Caco-2 (cell line): ENCODE measurements at regions not wholly inside any gene's neighbourhood (a gene's known extent, or its start where the extent isn't known, plus 50 kb on each side); places are given as distances from the start of the nearest gene placed in this dataset.

Source experiments
- BruUV-seq: library from RNA; stranded (reverse); fragments of 400-500 nt; replicated peaks from 2 replicates; lab custom pipeline; 2021; lab: Mats Ljungman, UMichigan
- CTCF ChIA-PET: fragments of 300-600 bp; sonication (Branson Sonifier 250); formaldehyde crosslinking; loops from one replicate; lab custom pipeline; 2022; ENCODE audit warnings: antibody characterized with exemption; lab: Charles Lee
- POLR2A ChIA-PET: fragments of 300-600 bp; sonication (Branson Sonifier 250); formaldehyde crosslinking; loops from one replicate; lab custom pipeline; 2022; ENCODE audit warnings: antibody characterized with exemption; lab: Charles Lee
- DNase-seq, 2 experiments: peaks; one replicate each; pipeline versions ENCODE4 v3.0.0 to v3.0.0-alpha.2; 2020 to 2022
- H3K27me3 ChIP-seq: replicated peaks from 2 replicates; pipeline ENCODE4 v1.6.0; 2011; ENCODE audit warnings: low read length; ENCODE audit not compliant: control insufficient read depth, insufficient read depth
- H3K36me3 ChIP-seq: 2 replicates; pipeline ENCODE4 v1.5.1; 2011; ENCODE audit warnings: low read length; ENCODE audit not compliant: control insufficient read depth, insufficient read depth
- H3K4me1 ChIP-seq: fragments of 250-450 bp; sonication (Bioruptor Pico); 2 replicates; pipeline ENCODE4 v1.5.1; 2020; ENCODE audit warnings: mild to moderate bottlenecking
- H3K4me3 ChIP-seq: 2 replicates; pipeline ENCODE4 v1.5.1; 2011; ENCODE audit warnings: low read depth, mild to moderate bottlenecking, control low read depth, low read length
- H3K9me3 ChIP-seq: fragments of 250-450 bp; sonication (Bioruptor Pico); 2 replicates; pipeline ENCODE4 v1.5.1; 2020; ENCODE audit warnings: mild to moderate bottlenecking, moderate library complexity
- H3K27ac Mint-ChIP-seq: one replicate; pipeline ENCODE4 v1.8.0; 2022; ENCODE audit warnings: mixed read lengths; ENCODE audit not compliant: unreplicated experiment
- H3K27me3 Mint-ChIP-seq: one replicate; pipeline ENCODE4 v1.8.0; 2022; ENCODE audit warnings: mixed read lengths; ENCODE audit not compliant: insufficient read depth, unreplicated experiment
- H3K36me3 Mint-ChIP-seq: one replicate; pipeline ENCODE4 v1.8.0; 2022; ENCODE audit warnings: mild to moderate bottlenecking, mixed read lengths; ENCODE audit not compliant: insufficient read depth, unreplicated experiment
- H3K4me1 Mint-ChIP-seq: one replicate; pipeline ENCODE4 v1.8.0; 2022; ENCODE audit warnings: low read depth, mixed read lengths; ENCODE audit not compliant: unreplicated experiment
- H3K4me3 Mint-ChIP-seq: one replicate; pipeline ENCODE4 v1.8.0; 2022; ENCODE audit warnings: mild to moderate bottlenecking, moderate library complexity, mixed read lengths; ENCODE audit not compliant: unreplicated experiment
- H3K9me3 Mint-ChIP-seq: one replicate; pipeline ENCODE4 v1.8.0; 2022; ENCODE audit warnings: mixed read lengths; ENCODE audit not compliant: unreplicated experiment
- CTCF ChIP-seq, 2 experiments: fragments of 200-600 bp in 1 of 2; IDR thresholded peaks; 1 replicate in 1 of 2; 2 replicates in 1 of 2; pipeline versions ENCODE4 v1.5.1 to v1.8.0; 2011 to 2022; ENCODE audit warnings: antibody characterized with exemption in 1 of 2, control low read depth in 1 of 2, inconsistent platforms in 1 of 2, low read depth in 1 of 2, low read length in 1 of 2, mild to moderate bottlenecking in 1 of 2, moderate library complexity in 1 of 2; ENCODE audit not compliant: insufficient read depth in 1 of 2, severe bottlenecking in 1 of 2, unreplicated experiment in 1 of 2
- intact Hi-C: fragments of 100-400 bp; cut with micrococcal nuclease; formaldehyde crosslinking; loops from one replicate; pipeline ENCODE4 v1.10.0; 2022; ENCODE audit not compliant: unreplicated experiment

GRCh38 chr12:126268222-126268621, 1203.0 kb downstream of the AACS start:
- CTCF ChIA-PET = no interaction called here
- BruUV-seq = no TSS peak
- no peaks in the 10 kb centered on the region for H3K4me1 ChIP-seq
- intact Hi-C loops = no loop called here
- Mint-ChIP-seq H3K27me3 (no peaks in the 10 kb centered on the region), H3K9me3 (peaks cover 27% of the 10 kb centered on the region), H3K36me3 (no peaks in the 10 kb centered on the region), H3K4me1 (no peaks in the 10 kb centered on the region), H3K27ac (no peak overlapping the region), H3K4me3 (no peak overlapping the region)
- no peaks in the 10 kb centered on the region for H3K27me3 ChIP-seq
- no peak overlapping the region for H3K4me3 ChIP-seq
- DNase-seq = no peak
- no peak for TF ChIP-seq CTCF (IDR thresholded peaks at IDR 0.05; ENCODE audit: insufficient read depth in 1 of 2, low read depth in 1 of 2, low read length in 1 of 2, severe bottlenecking in 1 of 2, unreplicated experiment in 1 of 2)
- no peaks in the 10 kb centered on the region for H3K9me3 ChIP-seq
- POLR2A ChIA-PET = no interaction called here
- H3K36me3 ChIP-seq = no peaks in the 10 kb centered on the region

- H3K27me3 Mint-ChIP-seq = no peaks in the 10 kb centered on the region
- H3K4me1 Mint-ChIP-seq = no peaks in the 10 kb centered on the region
- POLR2A ChIA-PET = no interaction called here
- TF ChIP-seq CTCF (IDR thresholded peaks at IDR 0.05; ENCODE audit: insufficient read depth in 1 of 2, low read depth in 1 of 2, low read length in 1 of 2, severe bottlenecking in 1 of 2, unreplicated experiment in 1 of 2) = no peak
- no peak overlapping the region for H3K4me3 Mint-ChIP-seq
- CTCF ChIA-PET = no interaction called here
- no TSS peak for BruUV-seq
- H3K36me3 ChIP-seq = no peaks in the 10 kb centered on the region
- H3K4me3 ChIP-seq = no peak overlapping the region
- H3K27me3 ChIP-seq = no peaks in the 10 kb centered on the region
- peaks cover 30% of the 10 kb centered on the region for H3K9me3 Mint-ChIP-seq
- intact Hi-C loops = no loop called here
- no peaks in the 10 kb centered on the region for H3K9me3 ChIP-seq
- no peak for DNase-seq
- no peaks in the 10 kb centered on the region for H3K4me1 ChIP-seq
- no peaks in the 10 kb centered on the region for H3K36me3 Mint-ChIP-seq
- H3K27ac Mint-ChIP-seq = no peak overlapping the region
These were observed 1205.9 kb downstream of the AACS start for GRCh38 chr12:126271159-126271558.

- no peak overlapping the region for H3K4me3 Mint-ChIP-seq
- CTCF ChIA-PET = no interaction called here
- Histone ChIP-seq H3K4me3 (no peak overlapping the region), H3K9me3 (no peaks in the 10 kb centered on the region), H3K36me3 (no peaks in the 10 kb centered on the region), H3K27me3 (no peaks in the 10 kb centered on the region), H3K4me1 (no peaks in the 10 kb centered on the region)
- POLR2A ChIA-PET = no interaction called here
- DNase-seq = no peak
- BruUV-seq = no TSS peak
- H3K36me3 Mint-ChIP-seq = no peaks in the 10 kb centered on the region
- H3K4me1 Mint-ChIP-seq = no peaks in the 10 kb centered on the region
- TF ChIP-seq CTCF (IDR thresholded peaks at IDR 0.05; ENCODE audit: insufficient read depth in 1 of 2, low read depth in 1 of 2, low read length in 1 of 2, severe bottlenecking in 1 of 2, unreplicated experiment in 1 of 2) = no peak
- H3K9me3 Mint-ChIP-seq = no peaks in the 10 kb centered on the region
- no peak overlapping the region for H3K27ac Mint-ChIP-seq
- intact Hi-C loops = no loop called here
- no peaks in the 10 kb centered on the region for H3K27me3 Mint-ChIP-seq
These were observed 1217.5 kb downstream of the AACS start for GRCh38 chr12:126282691-126283090.
